Transverse colon (tissue), 4 donors: ENCODE measurements at regions not wholly inside any gene's neighbourhood (a gene's known extent, or its start where the extent isn't known, plus 50 kb on each side); places are given as distances from the start of the nearest gene placed in this dataset.

Source experiments
- DNase-seq: peaks from one replicate; pipeline ENCODE4 v3.0.0-alpha.2; 2019
- H3K27ac ChIP-seq, 4 donors: fragments of 200-600 bp; sonication (generic); 2 replicates each; pipeline ENCODE4 v1.5.1; 2016 to 2018; ENCODE audit warnings: inconsistent platforms in 4 of 4
- H3K27me3 ChIP-seq: fragments of 200-600 bp; sonication (generic); 2 replicates; pipeline ENCODE4 v1.5.1; 2017; ENCODE audit warnings: inconsistent platforms
- H3K36me3 ChIP-seq, 4 donors: fragments of 200-600 bp; sonication (generic); 2 replicates each; pipeline ENCODE4 v1.5.1; 2017 to 2019; ENCODE audit warnings: inconsistent platforms in 4 of 4
- H3K4me1 ChIP-seq, 4 donors: fragments of 200-600 bp; sonication (generic); 2 replicates each; pipeline ENCODE4 v1.5.1; 2017 to 2020; ENCODE audit warnings: inconsistent platforms in 4 of 4
- H3K4me3 ChIP-seq, 4 donors: fragments of 200-600 bp; sonication (generic); 1 replicate in 1 of 4; 2 replicates in 3 of 4; pipeline versions ENCODE4 v1.5.1 to v1.6.1; 2017 to 2019; ENCODE audit warnings: inconsistent platforms in 4 of 4
- H3K9me3 ChIP-seq, 2 donors: fragments of 200-600 bp; sonication (generic); 2 replicates each; pipeline ENCODE4 v1.5.1; 2017 to 2019; ENCODE audit warnings: inconsistent platforms in 2 of 2
- EP300 ChIP-seq: sonication (generic); formaldehyde crosslinking; IDR thresholded peaks from one replicate; pipeline ENCODE4 v1.6.1; 2017; ENCODE audit warnings: antibody characterized with exemption, low read depth
- POLR2A ChIP-seq: fragments of 450-650 bp; IDR thresholded peaks from one replicate; pipeline ENCODE4 v1.6.1; 2016; ENCODE audit warnings: antibody characterized with exemption, mild to moderate bottlenecking, moderate library complexity
- POLR2AphosphoS5 ChIP-seq, 3 donors: sonication (generic); formaldehyde crosslinking; IDR thresholded peaks; one replicate each; pipeline ENCODE4 v1.6.1; 2016; ENCODE audit warnings: antibody characterized with exemption in 3 of 3
- WGBS, 2 donors: methylation state at CpG; one replicate each; pipeline ENCODE4 v1.1.5; 2018; ENCODE audit warnings: low coverage in 1 of 2; 5-methylcytosine and 5-hydroxymethylcytosine counted together
- in situ Hi-C, 4 donors: fragments of 200-750 bp; cut with MboI; loops; one replicate each; pipeline versions ENCODE4 v1.15.0 to v1.15.1; 2017; ENCODE audit warnings: low sequenced_read_pairs in 3 of 4, low pct_ligation_motif_present in 1 of 4, low pct_unique_long_range_greater_than_20kb in 1 of 4
- intact Hi-C: fragments of 100-400 bp; cut with DNase I; formaldehyde crosslinking; loops from one replicate; pipeline ENCODE4 v1.15.1; 2023; ENCODE audit warnings: low total_unique reads
- TF ChIP-seq, protein P1 (sequence below), 5 experiments: fragments of 200-600 bp in 3 of 5; fragments of 450-650 bp in 2 of 5; sonication (generic) in 3 of 5; IDR thresholded peaks; 1 replicate in 2 of 5; 2 replicates in 3 of 5; pipeline ENCODE4 v1.5.1; 2016 to 2017; ENCODE audit warnings: antibody characterized with exemption in 5 of 5, inconsistent platforms in 3 of 5, mild to moderate bottlenecking in 2 of 5, moderate library complexity in 1 of 5

DNA sequence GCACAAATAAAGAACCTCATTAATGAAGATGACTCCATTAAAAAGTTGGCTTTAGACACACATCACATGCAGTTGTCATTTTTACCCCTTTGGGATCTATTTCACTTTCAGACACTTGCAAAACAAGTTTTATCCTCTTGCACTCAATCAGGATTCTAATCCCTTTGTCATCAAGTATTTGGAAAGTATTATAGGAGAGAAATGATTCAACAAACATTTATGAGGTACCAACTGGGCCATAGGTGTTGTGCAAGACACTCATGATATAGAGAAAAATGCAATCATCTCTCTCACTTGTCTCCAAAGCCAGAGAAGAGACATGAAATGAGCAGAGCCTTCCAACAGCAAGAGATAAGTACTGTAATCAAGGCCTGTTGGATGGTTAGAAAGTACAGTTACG lies 327.7 kb downstream of the RMST start:
- Histone ChIP-seq H3K27ac (no peak overlapping the region), H3K27me3 (no peaks in the 10 kb centered on the region), H3K36me3 (no peaks in the 10 kb centered on the region), H3K4me1 (no peaks in the 10 kb centered on the region), H3K9me3 (no peaks in the 10 kb centered on the region), H3K4me3 (no peak overlapping the region)
- intact Hi-C loops (no loop called here), in situ Hi-C loops (no loop called here)
- TF ChIP-seq POLR2AphosphoS5 (IDR thresholded peaks at IDR 0.05): no peak
- TF ChIP-seq EP300: no peak
- no peak for TF ChIP-seq POLR2A
- TF ChIP-seq, protein P1, sequence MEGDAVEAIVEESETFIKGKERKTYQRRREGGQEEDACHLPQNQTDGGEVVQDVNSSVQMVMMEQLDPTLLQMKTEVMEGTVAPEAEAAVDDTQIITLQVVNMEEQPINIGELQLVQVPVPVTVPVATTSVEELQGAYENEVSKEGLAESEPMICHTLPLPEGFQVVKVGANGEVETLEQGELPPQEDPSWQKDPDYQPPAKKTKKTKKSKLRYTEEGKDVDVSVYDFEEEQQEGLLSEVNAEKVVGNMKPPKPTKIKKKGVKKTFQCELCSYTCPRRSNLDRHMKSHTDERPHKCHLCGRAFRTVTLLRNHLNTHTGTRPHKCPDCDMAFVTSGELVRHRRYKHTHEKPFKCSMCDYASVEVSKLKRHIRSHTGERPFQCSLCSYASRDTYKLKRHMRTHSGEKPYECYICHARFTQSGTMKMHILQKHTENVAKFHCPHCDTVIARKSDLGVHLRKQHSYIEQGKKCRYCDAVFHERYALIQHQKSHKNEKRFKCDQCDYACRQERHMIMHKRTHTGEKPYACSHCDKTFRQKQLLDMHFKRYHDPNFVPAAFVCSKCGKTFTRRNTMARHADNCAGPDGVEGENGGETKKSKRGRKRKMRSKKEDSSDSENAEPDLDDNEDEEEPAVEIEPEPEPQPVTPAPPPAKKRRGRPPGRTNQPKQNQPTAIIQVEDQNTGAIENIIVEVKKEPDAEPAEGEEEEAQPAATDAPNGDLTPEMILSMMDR (IDR thresholded peaks at IDR 0.05): no peak
- WGBS, 2 donors: 40 to 90% methylated on average over 1 of the region's 1 CpG
- DNase-seq: no peak

DNA sequence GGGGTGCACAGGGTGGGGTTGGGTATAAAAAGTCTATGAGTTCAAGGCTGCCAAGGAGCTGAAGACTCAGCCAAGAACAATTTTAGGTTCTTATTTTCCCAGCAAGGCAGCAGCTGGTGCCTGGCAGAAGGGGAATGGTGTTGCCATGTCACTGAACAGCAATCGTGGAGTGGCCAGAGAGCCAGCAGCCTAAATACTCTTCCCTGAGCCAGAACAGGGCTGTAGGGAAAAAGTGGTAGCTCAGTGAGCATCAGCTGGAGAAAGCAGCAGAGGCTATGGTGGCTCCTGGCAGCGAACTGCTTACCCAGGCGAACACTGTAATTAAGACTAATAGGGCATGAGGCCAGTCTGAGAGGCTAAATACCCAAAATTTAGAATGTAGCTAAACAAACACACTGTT lies 334.9 kb downstream of the RMST start:
- intact Hi-C loops: no loop called here
- no peak overlapping the region for H3K27ac ChIP-seq
- WGBS, 2 donors: 72 to 81% methylated on average over 3 of the region's 3 CpGs
- DNase-seq: no peak
- no peak overlapping the region for H3K4me3 ChIP-seq
- H3K9me3 ChIP-seq: no peaks in the 10 kb centered on the region
- H3K27me3 ChIP-seq: no peaks in the 10 kb centered on the region
- no peaks in the 10 kb centered on the region for H3K4me1 ChIP-seq
- in situ Hi-C loops: no loop called here
- no peaks in the 10 kb centered on the region for H3K36me3 ChIP-seq
- TF ChIP-seq POLR2AphosphoS5 (IDR thresholded peaks at IDR 0.05): no peak
- TF ChIP-seq EP300: no peak
- TF ChIP-seq, protein P1 (IDR thresholded peaks at IDR 0.05): no peak
- no peak for TF ChIP-seq POLR2A

DNA sequence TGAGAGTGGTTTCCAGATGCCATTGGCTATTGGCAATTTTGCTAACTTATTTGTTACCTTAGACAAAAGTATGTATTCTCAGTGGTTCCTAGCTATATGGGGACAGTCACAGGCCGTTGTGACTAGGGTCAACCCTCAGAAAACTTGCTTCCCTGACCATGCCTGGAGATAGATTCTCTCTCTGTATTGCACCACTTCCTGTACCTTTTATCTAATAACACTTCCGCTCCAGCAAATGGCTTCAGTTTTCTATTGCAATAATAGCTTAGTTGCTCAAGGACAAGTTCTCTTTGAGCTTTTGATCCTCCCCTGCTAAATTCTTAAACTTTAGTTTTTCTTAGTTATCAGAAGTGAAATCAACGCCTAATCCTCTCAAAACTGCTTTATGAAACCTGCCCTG lies 338.0 kb downstream of the RMST start:
- 54 to 56% methylated on average over 3 of the region's 3 CpGs for WGBS, 2 donors
- TF ChIP-seq, protein P1 (IDR thresholded peaks at IDR 0.05): no peak
- no peak for TF ChIP-seq POLR2AphosphoS5 (IDR thresholded peaks at IDR 0.05)
- no peak for TF ChIP-seq EP300
- TF ChIP-seq POLR2A: no peak
- no peaks in the 10 kb centered on the region for H3K36me3 ChIP-seq
- no peak for DNase-seq
- H3K27me3 ChIP-seq: no peaks in the 10 kb centered on the region
- intact Hi-C loops: no loop called here
- H3K4me1 ChIP-seq: no peaks in the 10 kb centered on the region
- H3K9me3 ChIP-seq: no peaks in the 10 kb centered on the region
- no peak overlapping the region for H3K27ac ChIP-seq
- in situ Hi-C loops: no loop called here
- H3K4me3 ChIP-seq: no peak overlapping the region

DNA sequence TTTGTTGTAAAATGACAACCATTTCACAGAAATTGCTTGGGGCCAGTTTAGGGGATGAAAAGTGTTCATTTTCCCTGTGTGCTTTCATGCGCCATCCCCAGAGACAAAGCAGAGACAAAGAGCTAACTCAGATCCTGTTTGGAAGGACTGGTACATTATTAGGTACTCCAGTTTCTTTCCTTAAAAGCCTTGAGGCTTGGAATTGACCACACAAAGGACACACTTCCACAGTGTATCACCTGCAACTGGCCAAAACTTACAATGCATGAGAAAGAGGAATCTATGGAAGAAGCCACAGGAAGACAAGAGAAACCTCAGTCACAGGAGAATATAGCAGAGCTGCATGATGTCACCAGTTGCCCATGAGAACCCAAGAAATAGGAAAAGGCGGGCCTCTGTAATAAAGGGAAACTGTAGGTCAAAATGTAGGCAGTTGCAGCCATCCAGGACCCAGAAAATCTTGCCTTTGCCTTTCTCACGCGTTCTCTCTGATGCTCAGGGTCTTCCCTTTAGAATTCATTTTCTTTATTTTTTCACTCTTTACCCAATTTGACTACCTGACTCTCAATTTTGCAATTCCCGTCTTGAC lies 339.0 kb downstream of the RMST start:
- no peak for TF ChIP-seq EP300
- no peak for TF ChIP-seq POLR2AphosphoS5 (IDR thresholded peaks at IDR 0.05)
- TF ChIP-seq, protein P1 (IDR thresholded peaks at IDR 0.05): no peak
- TF ChIP-seq POLR2A: no peak
- no peak overlapping the region for H3K27ac ChIP-seq
- H3K9me3 ChIP-seq: no peaks in the 10 kb centered on the region
- H3K27me3 ChIP-seq: no peaks in the 10 kb centered on the region
- H3K4me1 ChIP-seq: no peaks in the 10 kb centered on the region
- 80 to 89% methylated on average over 5 of the region's 5 CpGs for WGBS, 2 donors
- H3K36me3 ChIP-seq: no peaks in the 10 kb centered on the region
- intact Hi-C loops (no loop called here), in situ Hi-C loops (no loop called here)
- no peak overlapping the region for H3K4me3 ChIP-seq
- DNase-seq: no peak
